Neural cell (in vitro differentiated cells): ENCODE measurements at regions not wholly inside any gene's neighbourhood (a gene's known extent, or its start where the extent isn't known, plus 50 kb on each side); places are given as distances from the start of the nearest gene placed in this dataset.

ENCODE experiments used
- CTCF ChIP-seq: fragments of 450-650 bp; IDR thresholded peaks from 2 replicates; pipeline ENCODE4 v1.5.1; 2014; ENCODE audit warnings: antibody characterized with exemption, mild to moderate bottlenecking, moderate library complexity; ENCODE audit not compliant: poor library complexity, severe bottlenecking
- EP300 ChIP-seq: fragments of 450-650 bp; conservative IDR thresholded peaks from 2 replicates; pipeline ENCODE4 v1.6.1; 2014; ENCODE audit warnings: antibody characterized with exemption, mild to moderate bottlenecking, moderate library complexity; ENCODE audit not compliant: poor library complexity, severe bottlenecking

GRCh38 chr22:48615171-48616008 is 1212.3 kb downstream of the BRD1 start:
- TF ChIP-seq EP300 (no peak), CTCF (no peak)
